H9 (cell line): ENCODE measurements at regions not wholly inside any gene's neighbourhood (a gene's known extent, or its start where the extent isn't known, plus 50 kb on each side); places are given as distances from the start of the nearest gene placed in this dataset.

ENCODE experiments used
- DNase-seq: peaks from one replicate; pipeline ENCODE4 v3.0.0-alpha.2; 2017
- H2AFZ ChIP-seq: one replicate; pipeline ENCODE4 v1.6.1; 2013; ENCODE audit warnings: mild to moderate bottlenecking, low read length, control low read depth, moderate library complexity
- H2AK5ac ChIP-seq: 2 replicates; pipeline ENCODE4 v1.6.1; 2013; ENCODE audit warnings: low read length, control low read depth, mixed read lengths; ENCODE audit not compliant: insufficient read length
- H2BK120ac ChIP-seq: one replicate; pipeline ENCODE4 v1.6.1; 2013; ENCODE audit warnings: low read depth, mild to moderate bottlenecking, low read length, control low read depth, inconsistent platforms; ENCODE audit not compliant: poor library complexity, severe bottlenecking
- H2BK12ac ChIP-seq: 2 replicates; pipeline ENCODE4 v1.6.1; 2013; ENCODE audit warnings: low read length, control low read depth, mixed read lengths, low read depth; ENCODE audit not compliant: insufficient read length
- H2BK15ac ChIP-seq: 2 replicates; pipeline ENCODE4 v1.6.1; 2013; ENCODE audit warnings: low read depth, low read length, control low read depth
- H2BK20ac ChIP-seq: one replicate; pipeline ENCODE4 v1.6.1; 2013; ENCODE audit warnings: low read depth, mild to moderate bottlenecking, low read length, control low read depth, inconsistent platforms; ENCODE audit not compliant: poor library complexity, severe bottlenecking
- H2BK5ac ChIP-seq: 2 replicates; pipeline ENCODE4 v1.6.1; 2013; ENCODE audit warnings: low read length, control low read depth, mixed read lengths; ENCODE audit not compliant: insufficient read length
- H3K14ac ChIP-seq: 2 replicates; pipeline ENCODE4 v1.6.1; 2013; ENCODE audit warnings: low read length, control low read depth; ENCODE audit not compliant: insufficient read depth
- H3K18ac ChIP-seq: 2 replicates; pipeline ENCODE4 v1.6.1; 2013; ENCODE audit warnings: low read depth, mild to moderate bottlenecking, mixed read lengths, low read length, control low read depth; ENCODE audit not compliant: insufficient read length
- H3K23ac ChIP-seq: 2 replicates; pipeline ENCODE4 v1.6.1; 2013; ENCODE audit warnings: low read length, control low read depth, mixed read lengths, low read depth; ENCODE audit not compliant: insufficient read length
- H3K23me2 ChIP-seq: 2 replicates; pipeline ENCODE4 v1.6.1; 2013; ENCODE audit warnings: low read depth, mild to moderate bottlenecking, mixed read lengths, low read length, control low read depth; ENCODE audit not compliant: insufficient read length, poor library complexity, severe bottlenecking
- H3K27ac ChIP-seq: 2 replicates; pipeline ENCODE4 v1.5.1; 2013; ENCODE audit warnings: low read length, control low read depth, mixed read lengths, low read depth; ENCODE audit not compliant: insufficient read length
- H3K27me3 ChIP-seq: 2 replicates; pipeline ENCODE4 v1.6.1; 2013; ENCODE audit warnings: low read length, control low read depth, inconsistent platforms; ENCODE audit not compliant: insufficient read depth
- H3K4ac ChIP-seq: 2 replicates; pipeline ENCODE4 v1.6.1; 2013; ENCODE audit warnings: low read depth, mild to moderate bottlenecking, control low read depth, inconsistent platforms, low read length, moderate library complexity
- H3K4me1 ChIP-seq: 2 replicates; pipeline ENCODE4 v1.6.1; 2013; ENCODE audit warnings: low read length, control low read depth, inconsistent platforms; ENCODE audit not compliant: insufficient read depth
- H3K4me2 ChIP-seq: 2 replicates; pipeline ENCODE4 v1.6.1; 2013; ENCODE audit warnings: low read length, control low read depth, mixed read lengths; ENCODE audit not compliant: insufficient read length, insufficient read depth
- H3K56ac ChIP-seq: 2 replicates; pipeline ENCODE4 v1.6.1; 2013; ENCODE audit warnings: low read depth, mild to moderate bottlenecking, mixed read lengths, low read length, control low read depth; ENCODE audit not compliant: insufficient read length
- H3K79me1 ChIP-seq: 2 replicates; pipeline ENCODE4 v1.6.1; 2013; ENCODE audit warnings: low read depth, mild to moderate bottlenecking, moderate library complexity, low read length, control low read depth, inconsistent platforms; ENCODE audit not compliant: insufficient read depth, poor library complexity, severe bottlenecking
- H3K79me2 ChIP-seq: 2 replicates; pipeline ENCODE4 v1.6.1; 2013; ENCODE audit warnings: low read length, control low read depth, inconsistent platforms; ENCODE audit not compliant: insufficient read depth
- H3K9ac ChIP-seq: 2 replicates; pipeline ENCODE4 v1.6.1; 2013; ENCODE audit warnings: low read length, control low read depth, mixed read lengths; ENCODE audit not compliant: insufficient read length; ENCODE audit errors: extremely low read depth
- H3K9me3 ChIP-seq: one replicate; pipeline ENCODE4 v1.6.1; 2013; ENCODE audit warnings: low read depth, low read length, inconsistent platforms; ENCODE audit not compliant: control insufficient read depth
- H3T11ph ChIP-seq: one replicate; pipeline ENCODE4 v1.6.1; 2013; ENCODE audit warnings: mild to moderate bottlenecking, low read length, control low read depth, inconsistent platforms
- H4K20me1 ChIP-seq: one replicate; pipeline ENCODE4 v1.6.1; 2013; ENCODE audit not compliant: control insufficient read depth, insufficient read length, insufficient read depth
- H4K5ac ChIP-seq: 2 replicates; pipeline ENCODE4 v1.6.1; 2013; ENCODE audit warnings: low read depth, mild to moderate bottlenecking, mixed read lengths, low read length, control low read depth; ENCODE audit not compliant: insufficient read length
- H4K8ac ChIP-seq: replicated peaks from 2 replicates; pipeline ENCODE4 v1.6.1; 2013; ENCODE audit warnings: low read length, control low read depth, mixed read lengths, low read depth; ENCODE audit not compliant: insufficient read length
- H4K91ac ChIP-seq: 2 replicates; pipeline ENCODE4 v1.6.1; 2013; ENCODE audit warnings: low read depth, mild to moderate bottlenecking, moderate library complexity, mixed read lengths, low read length, control low read depth; ENCODE audit not compliant: insufficient read length
- H3K27ac Mint-ChIP-seq, 3 experiments: 2 replicates in 2 of 3; 3 replicates in 1 of 3; pipeline ENCODE4 v1.8.0; 2020 to 2021; ENCODE audit warnings: mixed read lengths in 3 of 3, mild to moderate bottlenecking in 1 of 3, moderate library complexity in 1 of 3
- H3K27me3 Mint-ChIP-seq: 2 replicates; pipeline ENCODE4 v1.8.0; 2021; ENCODE audit warnings: low read depth, mild to moderate bottlenecking, moderate library complexity, mixed read lengths
- H3K36me3 Mint-ChIP-seq, 3 experiments: 2 replicates in 2 of 3; 3 replicates in 1 of 3; pipeline ENCODE4 v1.8.0; 2020 to 2021; ENCODE audit warnings: low read depth in 3 of 3, mixed read lengths in 3 of 3; ENCODE audit not compliant: insufficient read depth in 1 of 3
- H3K4me1 Mint-ChIP-seq, 2 experiments: 2 replicates each; pipeline ENCODE4 v1.8.0; 2020; ENCODE audit warnings: mixed read lengths in 2 of 2
- H3K4me3 Mint-ChIP-seq, 2 experiments: 2 replicates in 1 of 2; 3 replicates in 1 of 2; pipeline ENCODE4 v1.8.0; 2020 to 2021; ENCODE audit warnings: mild to moderate bottlenecking in 2 of 2, mixed read lengths in 2 of 2, moderate library complexity in 1 of 2
- H3K9me3 Mint-ChIP-seq, 2 experiments: 2 replicates in 1 of 2; 3 replicates in 1 of 2; pipeline ENCODE4 v1.8.0; 2020; ENCODE audit warnings: mild to moderate bottlenecking in 2 of 2, mixed read lengths in 2 of 2, moderate library complexity in 1 of 2
- WGBS: extraction: QIAGEN DNeasy Blood & Tissue Kit; methylation state at CpG from one replicate; pipeline ENCODE4 v1.1.7; 2013; ENCODE audit warnings: missing lambda C conversion rate, low lambda C conversion rate, mixed read lengths; ENCODE audit not compliant: insufficient read length; ENCODE audit errors: extremely low coverage; 5-methylcytosine and 5-hydroxymethylcytosine counted together
- TF ChIP-seq, protein P1 (sequence below): fragments of 200-600 bp; sonication (generic); conservative IDR thresholded peaks from 3 replicates; pipeline ENCODE4 v1.8.0; 2021; ENCODE audit warnings: antibody characterized with exemption, mild to moderate bottlenecking

DNA sequence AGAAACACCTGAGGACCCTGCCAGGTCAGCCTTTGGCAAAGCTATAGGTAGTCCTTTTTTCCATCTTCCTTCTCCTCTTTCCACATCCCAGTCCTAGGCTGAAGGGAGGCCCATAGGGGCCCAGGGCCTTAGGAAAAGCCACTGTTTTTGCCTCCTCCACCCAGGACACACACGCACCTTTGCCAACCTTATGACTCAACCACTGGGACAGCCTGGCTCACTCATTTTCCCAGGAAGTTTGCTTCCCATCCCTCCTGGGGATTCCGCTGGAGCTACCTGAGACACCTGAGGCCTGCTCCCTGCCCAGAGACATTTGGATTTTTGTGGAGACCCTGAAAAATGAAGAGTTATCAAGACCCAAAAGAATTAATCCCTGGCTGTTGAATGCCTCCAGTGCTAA, 273.4 kb upstream of the SIX2 start:
- Histone ChIP-seq H3K56ac (no peak overlapping the region), H2BK12ac (no peak overlapping the region), H4K5ac (no peak overlapping the region), H4K8ac (no peak overlapping the region), H3K18ac (no peak overlapping the region), H2BK120ac (no peak overlapping the region), H3K4me1 (no peaks in the 10 kb centered on the region; the same call in 1 of the 2 replicates), H4K91ac (no peak overlapping the region), H2AFZ (no peak overlapping the region), H3K4ac (no peak overlapping the region), H4K20me1 (no peaks in the 10 kb centered on the region), H3K23ac (no peak overlapping the region), H3T11ph (no peak overlapping the region), H3K23me2 (no peaks in the 10 kb centered on the region), H2BK5ac (no peak overlapping the region), H3K79me2 (no peaks in the 10 kb centered on the region), H2BK15ac (no peak overlapping the region), H3K79me1 (no peaks in the 10 kb centered on the region), H3K9me3 (no peaks in the 10 kb centered on the region), H3K27ac (no peak overlapping the region), H3K4me2 (no peak overlapping the region), H2AK5ac (no peak overlapping the region), H3K27me3 (no peaks in the 10 kb centered on the region), H2BK20ac (no peak overlapping the region), H3K9ac (no peak overlapping the region), H3K14ac (no peak overlapping the region)
- peaks cover 10% of the 10 kb centered on the region for H3K27me3 Mint-ChIP-seq
- H3K27ac Mint-ChIP-seq = peak overlapping the region in 1 of 3 experiments; percentile 79; a peak in 1 of 7 replicates
- DNase-seq = no peak
- H3K4me1 Mint-ChIP-seq = peaks cover 0 to 5% of the 10 kb centered on the region in 2 experiments; a peak in 1 of 4 replicates
- no peaks in the 10 kb centered on the region; a peak in 1 of 5 replicates for H3K9me3 Mint-ChIP-seq
- TF ChIP-seq, protein P1, sequence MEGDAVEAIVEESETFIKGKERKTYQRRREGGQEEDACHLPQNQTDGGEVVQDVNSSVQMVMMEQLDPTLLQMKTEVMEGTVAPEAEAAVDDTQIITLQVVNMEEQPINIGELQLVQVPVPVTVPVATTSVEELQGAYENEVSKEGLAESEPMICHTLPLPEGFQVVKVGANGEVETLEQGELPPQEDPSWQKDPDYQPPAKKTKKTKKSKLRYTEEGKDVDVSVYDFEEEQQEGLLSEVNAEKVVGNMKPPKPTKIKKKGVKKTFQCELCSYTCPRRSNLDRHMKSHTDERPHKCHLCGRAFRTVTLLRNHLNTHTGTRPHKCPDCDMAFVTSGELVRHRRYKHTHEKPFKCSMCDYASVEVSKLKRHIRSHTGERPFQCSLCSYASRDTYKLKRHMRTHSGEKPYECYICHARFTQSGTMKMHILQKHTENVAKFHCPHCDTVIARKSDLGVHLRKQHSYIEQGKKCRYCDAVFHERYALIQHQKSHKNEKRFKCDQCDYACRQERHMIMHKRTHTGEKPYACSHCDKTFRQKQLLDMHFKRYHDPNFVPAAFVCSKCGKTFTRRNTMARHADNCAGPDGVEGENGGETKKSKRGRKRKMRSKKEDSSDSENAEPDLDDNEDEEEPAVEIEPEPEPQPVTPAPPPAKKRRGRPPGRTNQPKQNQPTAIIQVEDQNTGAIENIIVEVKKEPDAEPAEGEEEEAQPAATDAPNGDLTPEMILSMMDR = no peak
- H3K36me3 Mint-ChIP-seq = no peaks in the 10 kb centered on the region
- H3K4me3 Mint-ChIP-seq = no peak overlapping the region
- no CpG with 5 or more reads among the region's 2 CpGs for WGBS
